ENCODE measurements at regions not wholly inside any gene's neighbourhood (a gene's known extent, or its start where the extent isn't known, plus 50 kb on each side); places are given as distances from the start of the nearest gene placed in this dataset.

- H3K79me2 ChIP-seq (ENCODE audit: insufficient read depth, low read depth, low read length): no peaks in the 10 kb centered on the region
- no peaks in the 10 kb centered on the region for H4K20me1 ChIP-seq (ENCODE audit: insufficient read depth, low read length)
- no peaks in the 10 kb centered on the region for H3K36me3 ChIP-seq (ENCODE audit: insufficient read depth, low read length)
- no peak overlapping the region for H3K4me3 ChIP-seq (ENCODE audit: low read depth, low read length, poor library complexity, severe bottlenecking)
- no peak overlapping the region for H3K27ac ChIP-seq (ENCODE audit: low read depth, low read length, poor library complexity, severe bottlenecking)
- TF ChIP-seq CTCF (conservative IDR thresholded peaks at IDR 0.05; ENCODE audit: low read length) (no peak), EZH2phosphoT487 (IDR thresholded peaks at IDR 0.05; ENCODE audit: borderline replicate concordance, low read depth, low read length) (no peak)
- BruUV-seq (replicated peaks): no TSS peak
- H2AFZ ChIP-seq (ENCODE audit: low read length): no peak overlapping the region
- ChIA-PET CTCF (ENCODE audit: unreplicated experiment) (no interaction called here), POLR2A (no interaction called here)
- DNase-seq (ENCODE audit: low spot score): no peak
- no peaks in the 10 kb centered on the region for H3K4me1 ChIP-seq (ENCODE audit: insufficient read depth, low read length, poor library complexity, severe bottlenecking)
- no peaks in the 10 kb centered on the region for H3K9me2 ChIP-seq (ENCODE audit: insufficient read depth, low read length)
- intact Hi-C loops (cut with micrococcal nuclease; ENCODE audit: unreplicated experiment): no loop called here
- H3K4me2 ChIP-seq (ENCODE audit: low read length): no peak overlapping the region
- no peaks in the 10 kb centered on the region for H3K9me3 ChIP-seq (ENCODE audit: low read length)
Measured at GRCh38 chr10:105988848-105989247, 1175.7 kb downstream of the SORCS1 start.

- CTCF ChIA-PET (ENCODE audit: unreplicated experiment): no interaction called here
- Histone ChIP-seq H3K27ac (ENCODE audit: low read depth, low read length, poor library complexity, severe bottlenecking) (no peak overlapping the region), H3K36me3 (ENCODE audit: insufficient read depth, low read length) (no peaks in the 10 kb centered on the region), H3K4me1 (ENCODE audit: insufficient read depth, low read length, poor library complexity, severe bottlenecking) (no peaks in the 10 kb centered on the region), H3K4me3 (ENCODE audit: low read depth, low read length, poor library complexity, severe bottlenecking) (no peak overlapping the region), H3K9me3 (ENCODE audit: low read length) (no peaks in the 10 kb centered on the region), H3K79me2 (ENCODE audit: insufficient read depth, low read depth, low read length) (no peaks in the 10 kb centered on the region), H4K20me1 (ENCODE audit: insufficient read depth, low read length) (no peaks in the 10 kb centered on the region), H3K4me2 (ENCODE audit: low read length) (no peak overlapping the region), H3K9me2 (ENCODE audit: insufficient read depth, low read length) (no peaks in the 10 kb centered on the region), H2AFZ (ENCODE audit: low read length) (no peak overlapping the region)
- no TSS peak for BruUV-seq (replicated peaks)
- TF ChIP-seq EZH2phosphoT487 (IDR thresholded peaks at IDR 0.05; ENCODE audit: borderline replicate concordance, low read depth, low read length) (no peak), CTCF (conservative IDR thresholded peaks at IDR 0.05; ENCODE audit: low read length) (no peak)
- intact Hi-C loops (cut with micrococcal nuclease; ENCODE audit: unreplicated experiment): no loop called here
- POLR2A ChIA-PET: interaction anchor here (0.6 kb wide), 1 partner anchor 309 kb away, joined by 3 read pairs; no protein-coding TSS in a partner anchor
- DNase-seq (ENCODE audit: low spot score): no peak
Measured at GRCh38 chr10:105986912-105987635, 1177.4 kb downstream of the SORCS1 start.

GRCh38 chr10:105986486-105986885, 1178.0 kb downstream of the SORCS1 start:
- Histone ChIP-seq H2AFZ (ENCODE audit: low read length) (no peak overlapping the region), H3K4me3 (ENCODE audit: low read depth, low read length, poor library complexity, severe bottlenecking) (no peak overlapping the region), H3K4me2 (ENCODE audit: low read length) (no peak overlapping the region), H3K79me2 (ENCODE audit: insufficient read depth, low read depth, low read length) (no peaks in the 10 kb centered on the region), H3K9me2 (ENCODE audit: insufficient read depth, low read length) (no peaks in the 10 kb centered on the region), H3K4me1 (ENCODE audit: insufficient read depth, low read length, poor library complexity, severe bottlenecking) (no peaks in the 10 kb centered on the region), H3K36me3 (ENCODE audit: insufficient read depth, low read length) (no peaks in the 10 kb centered on the region), H3K27ac (ENCODE audit: low read depth, low read length, poor library complexity, severe bottlenecking) (no peak overlapping the region), H3K9me3 (ENCODE audit: low read length) (no peaks in the 10 kb centered on the region), H4K20me1 (ENCODE audit: insufficient read depth, low read length) (no peaks in the 10 kb centered on the region)
- no peak for TF ChIP-seq EZH2phosphoT487 (IDR thresholded peaks at IDR 0.05; ENCODE audit: borderline replicate concordance, low read depth, low read length)
- no peak for TF ChIP-seq CTCF (conservative IDR thresholded peaks at IDR 0.05; ENCODE audit: low read length)
- CTCF ChIA-PET (ENCODE audit: unreplicated experiment): no interaction called here
- no peak for DNase-seq (ENCODE audit: low spot score)
- intact Hi-C loops (cut with micrococcal nuclease; ENCODE audit: unreplicated experiment): no loop called here
- BruUV-seq (replicated peaks): no TSS peak
- POLR2A ChIA-PET: interaction anchor here (0.6 kb wide), 1 partner anchor 310 kb away, joined by 3 read pairs; no protein-coding TSS in a partner anchor
